PC-9 (cell line): ENCODE measurements at regions not wholly inside any gene's neighbourhood (a gene's known extent, or its start where the extent isn't known, plus 50 kb on each side); places are given as distances from the start of the nearest gene placed in this dataset.

ENCODE experiments used
- EZH2 ChIP-seq: fragments of 200-600 bp; sonication (generic); IDR thresholded peaks from 2 replicates; pipeline ENCODE4 v1.8.0; 2017; ENCODE audit warnings: antibody characterized with exemption, low read depth
- TF ChIP-seq, protein P1 (sequence below): fragments of 200-600 bp; sonication (generic); conservative IDR thresholded peaks from 2 replicates; pipeline ENCODE4 v1.6.1; 2017; ENCODE audit warnings: mixed run types, antibody characterized with exemption, mild to moderate bottlenecking, moderate library complexity

DNA sequence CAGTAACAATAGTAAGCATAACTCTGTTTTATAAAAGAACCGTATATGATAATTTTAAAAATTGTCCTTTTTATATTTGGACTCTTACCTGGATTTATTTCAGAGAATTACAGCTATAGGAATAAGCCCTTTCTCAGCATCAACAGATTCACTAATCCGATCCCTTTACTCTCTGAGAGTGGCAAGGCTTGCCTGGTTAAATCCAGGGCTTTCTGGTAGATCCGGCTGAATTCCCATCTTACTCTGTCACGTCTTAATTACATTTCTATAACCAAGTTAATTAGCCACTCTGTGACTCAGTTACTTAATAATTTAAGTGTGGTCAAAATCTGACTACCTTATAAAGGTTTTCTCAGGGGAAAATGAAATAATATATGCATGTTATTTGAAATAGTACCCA, 294.7 kb downstream of the FRK start:
- TF ChIP-seq, protein P1, sequence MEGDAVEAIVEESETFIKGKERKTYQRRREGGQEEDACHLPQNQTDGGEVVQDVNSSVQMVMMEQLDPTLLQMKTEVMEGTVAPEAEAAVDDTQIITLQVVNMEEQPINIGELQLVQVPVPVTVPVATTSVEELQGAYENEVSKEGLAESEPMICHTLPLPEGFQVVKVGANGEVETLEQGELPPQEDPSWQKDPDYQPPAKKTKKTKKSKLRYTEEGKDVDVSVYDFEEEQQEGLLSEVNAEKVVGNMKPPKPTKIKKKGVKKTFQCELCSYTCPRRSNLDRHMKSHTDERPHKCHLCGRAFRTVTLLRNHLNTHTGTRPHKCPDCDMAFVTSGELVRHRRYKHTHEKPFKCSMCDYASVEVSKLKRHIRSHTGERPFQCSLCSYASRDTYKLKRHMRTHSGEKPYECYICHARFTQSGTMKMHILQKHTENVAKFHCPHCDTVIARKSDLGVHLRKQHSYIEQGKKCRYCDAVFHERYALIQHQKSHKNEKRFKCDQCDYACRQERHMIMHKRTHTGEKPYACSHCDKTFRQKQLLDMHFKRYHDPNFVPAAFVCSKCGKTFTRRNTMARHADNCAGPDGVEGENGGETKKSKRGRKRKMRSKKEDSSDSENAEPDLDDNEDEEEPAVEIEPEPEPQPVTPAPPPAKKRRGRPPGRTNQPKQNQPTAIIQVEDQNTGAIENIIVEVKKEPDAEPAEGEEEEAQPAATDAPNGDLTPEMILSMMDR, result no peak
- no peak for TF ChIP-seq EZH2
